GM12892 (cell line): ENCODE measurements at regions not wholly inside any gene's neighbourhood (a gene's known extent, or its start where the extent isn't known, plus 50 kb on each side); places are given as distances from the start of the nearest gene placed in this dataset.

ENCODE experiments used
- DNase-seq: peaks from one replicate; pipeline ENCODE4 v3.0.0; 2011; ENCODE audit not compliant: insufficient read length
- FAIRE-seq: peaks from 2 replicates; lab custom pipeline; 2011; peaks lifted over from hg19 to GRCh38; lab: Jason Lieb, UNC
- POLR2A ChIP-seq: IDR thresholded peaks from 2 replicates; pipeline ENCODE4 v1.6.1; 2011; ENCODE audit warnings: low read depth, low read length, control low read depth
- POLR2AphosphoS5 ChIP-seq: IDR thresholded peaks from 2 replicates; pipeline ENCODE4 v1.6.1; 2011; ENCODE audit warnings: low read depth, low read length, control low read depth
- TAF1 ChIP-seq: IDR thresholded peaks from 2 replicates; pipeline ENCODE4 v1.6.1; 2011; ENCODE audit warnings: low read depth, mild to moderate bottlenecking, control low read depth, low read length, borderline replicate concordance

GRCh38 chr5:88480801-88481499 is 212.3 kb upstream of the TMEM161B start:
- TF ChIP-seq TAF1 (no peak), POLR2A (no peak)
- DNase-seq (no peak), FAIRE-seq (no peak)

GRCh38 chr5:88480245-88480644 is 211.6 kb upstream of the TMEM161B start:
- FAIRE-seq (no peak), DNase-seq (no peak)
- TF ChIP-seq POLR2AphosphoS5: no peak
- no peak for TF ChIP-seq POLR2A
- no peak for TF ChIP-seq TAF1

GRCh38 chr5:88474574-88474973 is 205.9 kb upstream of the TMEM161B start:
- DNase-seq: no peak
- no peak for TF ChIP-seq TAF1
- no peak for TF ChIP-seq POLR2AphosphoS5
- TF ChIP-seq POLR2A: no peak
- no peak for FAIRE-seq

GRCh38 chr5:88470745-88471144 is 202.1 kb upstream of the TMEM161B start:
- DNase-seq: no peak
- TF ChIP-seq TAF1 (no peak), POLR2AphosphoS5 (no peak), POLR2A (no peak)
- FAIRE-seq: no peak

- DNase-seq (no peak), FAIRE-seq (no peak)
- TF ChIP-seq POLR2AphosphoS5: no peak
- no peak for TF ChIP-seq TAF1
- TF ChIP-seq POLR2A: no peak
These were observed 191.3 kb upstream of the TMEM161B start for GRCh38 chr5:88459971-88460370.

GRCh38 chr5:88452820-88453219 is 184.2 kb upstream of the TMEM161B start:
- no peak for DNase-seq
- no peak for FAIRE-seq
- TF ChIP-seq TAF1 (no peak), POLR2AphosphoS5 (no peak), POLR2A (no peak)

- DNase-seq: no peak
- TF ChIP-seq POLR2A (no peak), POLR2AphosphoS5 (no peak), TAF1 (no peak)
- no peak for FAIRE-seq
These were observed 181.6 kb upstream of the TMEM161B start for GRCh38 chr5:88450239-88450638.

GRCh38 chr5:88438006-88438405 is 169.4 kb upstream of the TMEM161B start:
- DNase-seq: no peak
- no peak for TF ChIP-seq POLR2A
- TF ChIP-seq POLR2AphosphoS5: no peak
- no peak for TF ChIP-seq TAF1
- FAIRE-seq: no peak

- TF ChIP-seq TAF1: no peak
- TF ChIP-seq POLR2AphosphoS5: no peak
- TF ChIP-seq POLR2A: no peak
- no peak for DNase-seq
- no peak for FAIRE-seq
These were observed 167.6 kb upstream of the TMEM161B start for GRCh38 chr5:88436290-88436689.

- FAIRE-seq (no peak), DNase-seq (no peak)
- TF ChIP-seq POLR2AphosphoS5: no peak
- TF ChIP-seq TAF1: no peak
- TF ChIP-seq POLR2A: no peak
These were observed 160.0 kb upstream of the TMEM161B start for GRCh38 chr5:88428633-88429032.

- DNase-seq (no peak), FAIRE-seq (no peak)
- no peak for TF ChIP-seq POLR2AphosphoS5
These were observed 157.8 kb upstream of the TMEM161B start for GRCh38 chr5:88426441-88426840.

GRCh38 chr5:88425124-88425523 is 156.5 kb upstream of the TMEM161B start:
- DNase-seq (no peak), FAIRE-seq (no peak)
- TF ChIP-seq POLR2A: no peak
- TF ChIP-seq POLR2AphosphoS5: no peak
- TF ChIP-seq TAF1: no peak

GRCh38 chr5:88419931-88420330 is 151.3 kb upstream of the TMEM161B start:
- TF ChIP-seq TAF1 (no peak), POLR2AphosphoS5 (no peak), POLR2A (no peak)
- no peak for DNase-seq
- no peak for FAIRE-seq
